ENCODE measurements at regions not wholly inside any gene's neighbourhood (a gene's known extent, or its start where the extent isn't known, plus 50 kb on each side); places are given as distances from the start of the nearest gene placed in this dataset.

- TF ChIP-seq CTCF (conservative IDR thresholded peaks at IDR 0.05) (no peak), EZH2 (IDR thresholded peaks at IDR 0.05; ENCODE audit: low read depth) (no peak)
These were observed 819.5 kb upstream of the EPHA7 start for GRCh38 chr6:94238868-94239267.
